Adrenal gland (tissue), 9 donors: ENCODE measurements at regions not wholly inside any gene's neighbourhood (a gene's known extent, or its start where the extent isn't known, plus 50 kb on each side); places are given as distances from the start of the nearest gene placed in this dataset.
"Not testable (repeated sequence)": the region's sequence is repeated elsewhere in the genome, so short reads cannot be mapped to it uniquely, and the experiment has no call there.

Experiments used
- DNase-seq, 7 donors: peaks; one replicate each; pipeline ENCODE4 v3.0.0-alpha.2; 2019 to 2020
- H3K27ac ChIP-seq, 5 donors: fragments of 200-600 bp; sonication (generic) in 4 of 5; 1 replicate in 3 of 5; 2 replicates in 2 of 5; pipeline versions ENCODE4 v1.5.1 to v1.8.0; 2016 to 2020; ENCODE audit warnings: mild to moderate bottlenecking in 1 of 5
- H3K27me3 ChIP-seq: fragments of 200-600 bp; 2 replicates; pipeline ENCODE4 v1.8.0; 2021
- H3K36me3 ChIP-seq, 2 donors: fragments of 200-600 bp; replicated peaks in 1 of 2; 1 replicate in 1 of 2; 2 replicates in 1 of 2; pipeline versions ENCODE4 v1.5.1 to v1.8.0; 2018 to 2022
- H3K4me1 ChIP-seq, 2 donors: fragments of 200-600 bp; replicated peaks in 1 of 2; 1 replicate in 1 of 2; 2 replicates in 1 of 2; pipeline versions ENCODE4 v1.5.1 to v1.8.0; 2018 to 2021
- H3K4me3 ChIP-seq, 4 donors: fragments of 200-600 bp; sonication (generic) in 3 of 4; one replicate each; pipeline ENCODE4 v1.5.1; 2016 to 2018
- H3K9me3 ChIP-seq, 3 donors: fragments of 200-600 bp; sonication (generic) in 1 of 3; replicated peaks in 1 of 3; 1 replicate in 2 of 3; 2 replicates in 1 of 3; pipeline versions ENCODE4 v1.5.1 to v1.8.0; 2016 to 2021
- CTCF ChIP-seq, 6 experiments: fragments of 450-650 bp in 4 of 6; fragments of 200-600 bp in 2 of 6; sonication (generic) in 1 of 6; IDR thresholded peaks; 1 replicate in 5 of 6; 2 replicates in 1 of 6; pipeline versions ENCODE4 v1.5.1 to v1.8.0; 2016 to 2021; ENCODE audit warnings: antibody characterized with exemption in 6 of 6, mild to moderate bottlenecking in 2 of 6, moderate library complexity in 1 of 6
- POLR2A ChIP-seq, 2 donors: fragments of 450-650 bp; IDR thresholded peaks; one replicate each; pipeline ENCODE4 v1.6.1; 2017; ENCODE audit warnings: antibody characterized with exemption in 2 of 2, mild to moderate bottlenecking in 2 of 2, moderate library complexity in 1 of 2
- WGBS, 4 donors: extraction: QIAGEN DNeasy Blood & Tissue Kit in 2 of 4; methylation state at CpG; one replicate each; pipeline versions ENCODE4 v1.1.5 to v1.1.7; 2013 to 2017; 5-methylcytosine and 5-hydroxymethylcytosine counted together
- intact Hi-C, 2 donors: fragments of 100-400 bp; cut with DNase I; formaldehyde crosslinking; loops; one replicate each; pipeline versions ENCODE4 v1.14.1 to v1.15.0; 2022 to 2023
- donor health status: healthy with polysubstance abuse.
- donor health status: Bipolar disorder and iron deficiency.
- donor health status: DM: yes; HTN: yes; CAD: no.
- donor health status: DM: no; HTN: no; CAD: no.
- donor health status: DM: no; HTN: no; CAD: no.

DNA sequence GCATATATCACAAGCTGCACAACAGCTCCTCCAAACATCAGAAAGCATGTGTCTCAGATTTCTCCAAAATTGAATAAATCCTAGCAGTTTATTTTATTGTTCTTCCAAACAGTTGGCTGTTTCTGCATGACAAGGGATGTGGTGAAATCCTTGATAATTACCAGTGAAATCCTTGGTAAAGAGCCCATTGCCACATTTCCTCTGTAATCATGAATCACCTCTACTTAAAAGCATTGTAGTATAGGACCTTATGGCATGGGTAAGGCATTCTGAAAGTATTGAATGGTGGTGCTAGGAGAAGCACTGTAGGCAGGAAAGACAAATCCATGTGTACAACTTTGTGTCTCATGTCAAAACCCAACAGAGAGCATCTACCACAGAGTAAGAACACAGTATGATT is 135.8 kb upstream of the NDST3 start:
- TF ChIP-seq POLR2A (IDR thresholded peaks at IDR 0.05): no peak
- no peaks in the 10 kb centered on the region for H3K4me1 ChIP-seq
- intact Hi-C loops: no loop called here

GRCh38 chr4:117900832-117901231 is 133.5 kb upstream of the NDST3 start:
- H3K27ac ChIP-seq: no peak overlapping the region
- no peaks in the 10 kb centered on the region for H3K4me1 ChIP-seq
- WGBS, 4 donors: 21 to 35% (median 29%) methylated on average over 2 of the region's 2 CpGs
- TF ChIP-seq POLR2A (IDR thresholded peaks at IDR 0.05) (no peak), CTCF (IDR thresholded peaks at IDR 0.05) (no peak)
- DNase-seq: no peak
- H3K9me3 ChIP-seq: no peaks in the 10 kb centered on the region
- intact Hi-C loops: no loop called here
- H3K36me3 ChIP-seq: no peaks in the 10 kb centered on the region
- H3K4me3 ChIP-seq: no peak overlapping the region
- no peaks in the 10 kb centered on the region for H3K27me3 ChIP-seq

More for the DNA sequence above, 135.8 kb upstream of the NDST3 start:
- H3K27me3 ChIP-seq: no peaks in the 10 kb centered on the region
- H3K9me3 ChIP-seq: no peaks in the 10 kb centered on the region
- H3K36me3 ChIP-seq: no peaks in the 10 kb centered on the region
- DNase-seq: no peak
- no peak overlapping the region for H3K27ac ChIP-seq
- H3K4me3 ChIP-seq: no peak overlapping the region

DNA sequence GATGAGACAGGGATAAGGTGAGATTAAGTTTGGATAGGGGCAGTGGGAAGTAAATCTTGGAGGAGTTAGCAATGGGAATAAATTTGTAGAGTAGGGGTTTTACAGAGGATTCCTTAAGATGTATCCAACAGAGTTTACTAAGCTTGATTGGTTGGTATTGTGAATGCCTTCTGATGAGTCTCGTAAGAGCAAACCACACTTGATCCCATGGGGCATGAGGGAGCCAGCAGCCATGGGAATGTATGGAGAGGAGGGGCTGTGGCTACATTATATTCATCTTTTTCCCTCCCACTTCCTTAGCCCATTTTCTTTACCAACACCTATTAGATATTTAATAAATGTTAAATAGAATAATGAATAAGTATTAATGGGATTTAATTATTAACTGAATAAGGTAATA is 126.6 kb upstream of the NDST3 start:
- DNase-seq: no peak
- H3K27me3 ChIP-seq: no peaks in the 10 kb centered on the region
- intact Hi-C loops: no loop called here
- H3K4me3 ChIP-seq: no peak overlapping the region
- H3K27ac ChIP-seq: no peak overlapping the region
- no peaks in the 10 kb centered on the region for H3K4me1 ChIP-seq
- no peaks in the 10 kb centered on the region for H3K9me3 ChIP-seq
- 72 to 91% (median 81%) methylated on average over 1 of the region's 1 CpG for WGBS, 4 donors
- TF ChIP-seq POLR2A (IDR thresholded peaks at IDR 0.05) (no peak), CTCF (IDR thresholded peaks at IDR 0.05) (no peak)
- H3K36me3 ChIP-seq: no peaks in the 10 kb centered on the region

GRCh38 chr4:117908306-117909207 is 125.7 kb upstream of the NDST3 start:
- no peaks in the 10 kb centered on the region for H3K36me3 ChIP-seq
- no peaks in the 10 kb centered on the region for H3K4me1 ChIP-seq
- TF ChIP-seq POLR2A (IDR thresholded peaks at IDR 0.05) (no peak), CTCF (IDR thresholded peaks at IDR 0.05) (no peak)
- no peaks in the 10 kb centered on the region for H3K9me3 ChIP-seq
- no peak for DNase-seq
- 34 to 55% (median 42%) methylated on average over 5 of the region's 5 CpGs for WGBS, 4 donors
- no peak overlapping the region for H3K27ac ChIP-seq
- intact Hi-C loops: no loop called here
- H3K27me3 ChIP-seq: no peaks in the 10 kb centered on the region
- no peak overlapping the region for H3K4me3 ChIP-seq

DNA sequence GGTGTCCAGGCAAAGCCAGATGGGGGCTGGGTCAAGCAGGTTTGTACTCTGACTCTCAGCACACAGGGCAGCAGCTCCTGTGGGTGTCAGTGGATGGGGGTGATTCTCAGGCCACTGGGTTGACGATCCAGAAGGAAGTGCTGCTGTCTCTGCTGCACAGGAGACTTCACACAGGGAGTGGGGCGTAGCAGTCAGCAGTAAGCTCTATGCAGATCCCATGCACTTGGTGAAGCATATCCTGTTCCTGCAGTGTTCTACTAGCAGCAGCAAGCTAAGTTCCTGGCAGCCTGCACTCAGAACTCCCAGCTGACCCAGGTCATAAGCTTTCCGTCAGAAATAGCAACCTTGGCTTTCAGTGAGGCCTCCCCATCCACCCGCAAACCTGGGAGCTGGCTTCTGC is 117.6 kb upstream of the NDST3 start:
- Histone ChIP-seq H3K27ac (no peak overlapping the region), H3K4me1 (no peaks in the 10 kb centered on the region), H3K27me3 (no peaks in the 10 kb centered on the region), H3K36me3 (no peaks in the 10 kb centered on the region), H3K4me3 (no peak overlapping the region), H3K9me3 (no peaks in the 10 kb centered on the region)
- intact Hi-C loops: no loop called here
- no peak for DNase-seq
- no peak for TF ChIP-seq CTCF (IDR thresholded peaks at IDR 0.05)
- no peak for TF ChIP-seq POLR2A (IDR thresholded peaks at IDR 0.05)
- 79 to 86% (median 80%) methylated on average over 2 to 4 of the region's 4 CpGs for WGBS, 4 donors

DNA sequence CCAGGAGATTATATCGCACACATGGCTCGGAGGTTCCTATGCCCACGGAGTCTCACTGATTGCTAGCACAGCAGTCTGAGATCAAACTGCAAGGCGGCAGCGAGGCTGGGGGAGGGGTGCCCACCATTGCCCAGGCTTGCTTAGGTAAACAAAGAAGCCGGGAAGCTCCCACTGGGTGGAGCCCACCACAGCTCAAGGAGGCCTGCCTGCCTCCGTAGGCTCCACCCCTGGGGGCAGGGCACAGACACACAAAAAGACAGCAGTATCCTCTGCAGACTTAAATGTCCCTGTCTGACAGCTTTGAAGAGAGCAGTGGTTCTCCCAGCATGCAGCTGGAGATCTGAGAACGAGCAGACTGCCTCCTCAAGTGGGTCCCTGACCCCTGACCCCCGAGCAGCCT is 112.0 kb upstream of the NDST3 start:
- H3K27ac ChIP-seq, H3K4me1 ChIP-seq, H3K36me3 ChIP-seq, H3K9me3 ChIP-seq, H3K27me3 ChIP-seq, DNase-seq, intact Hi-C loops, H3K4me3 ChIP-seq: not testable (repeated sequence)
- WGBS, 4 donors: 74 to 85% (median 80%) methylated on average over 5 to 9 of the region's 9 CpGs

- 81 to 92% (median 88%) methylated on average over 2 of the region's 2 CpGs for WGBS, 4 donors
- H3K27ac ChIP-seq, H3K9me3 ChIP-seq, H3K36me3 ChIP-seq, intact Hi-C loops, H3K4me1 ChIP-seq, H3K4me3 ChIP-seq, H3K27me3 ChIP-seq, DNase-seq: not testable (repeated sequence)
These were observed 106.5 kb upstream of the NDST3 start for GRCh38 chr4:117927823-117928222.
